IPS DF 6.9 (cell line): ENCODE measurements at regions not wholly inside any gene's neighbourhood (a gene's known extent, or its start where the extent isn't known, plus 50 kb on each side); places are given as distances from the start of the nearest gene placed in this dataset.
"Not testable (repeated sequence)": the region's sequence is repeated elsewhere in the genome, so short reads cannot be mapped to it uniquely, and the experiment has no call there.

Source experiments
- DNase-seq: peaks from one replicate; pipeline ENCODE4 v3.0.0-alpha.2; 2013; ENCODE audit warnings: low read depth, low spot score
- H3K27ac ChIP-seq: one replicate; pipeline ENCODE4 v1.5.1; 2013; ENCODE audit warnings: low read length, control low read depth
- H3K27me3 ChIP-seq: 2 replicates; pipeline ENCODE4 v1.6.1; 2013; ENCODE audit warnings: mild to moderate bottlenecking, low read length; ENCODE audit not compliant: control insufficient read depth, insufficient read depth
- H3K36me3 ChIP-seq: 2 replicates; pipeline ENCODE4 v1.6.1; 2013; ENCODE audit warnings: low read length; ENCODE audit not compliant: control insufficient read depth, insufficient read depth
- H3K4me1 ChIP-seq: 2 replicates; pipeline ENCODE4 v1.6.1; 2013; ENCODE audit warnings: low read length; ENCODE audit not compliant: control insufficient read depth, insufficient read depth
- H3K4me3 ChIP-seq: 2 replicates; pipeline ENCODE4 v1.5.1; 2013; ENCODE audit warnings: mild to moderate bottlenecking, low read length
- H3K9me3 ChIP-seq: 2 replicates; pipeline ENCODE4 v1.6.1; 2013; ENCODE audit warnings: low read length, inconsistent platforms; ENCODE audit not compliant: control insufficient read depth, insufficient read depth
- WGBS: extraction: QIAGEN DNeasy Blood & Tissue Kit; methylation state at CpG from one replicate; pipeline ENCODE4 v1.1.7; 2013; ENCODE audit warnings: mixed read lengths, missing lambda C conversion rate; ENCODE audit not compliant: insufficient read length, insufficient coverage; 5-methylcytosine and 5-hydroxymethylcytosine counted together

DNA sequence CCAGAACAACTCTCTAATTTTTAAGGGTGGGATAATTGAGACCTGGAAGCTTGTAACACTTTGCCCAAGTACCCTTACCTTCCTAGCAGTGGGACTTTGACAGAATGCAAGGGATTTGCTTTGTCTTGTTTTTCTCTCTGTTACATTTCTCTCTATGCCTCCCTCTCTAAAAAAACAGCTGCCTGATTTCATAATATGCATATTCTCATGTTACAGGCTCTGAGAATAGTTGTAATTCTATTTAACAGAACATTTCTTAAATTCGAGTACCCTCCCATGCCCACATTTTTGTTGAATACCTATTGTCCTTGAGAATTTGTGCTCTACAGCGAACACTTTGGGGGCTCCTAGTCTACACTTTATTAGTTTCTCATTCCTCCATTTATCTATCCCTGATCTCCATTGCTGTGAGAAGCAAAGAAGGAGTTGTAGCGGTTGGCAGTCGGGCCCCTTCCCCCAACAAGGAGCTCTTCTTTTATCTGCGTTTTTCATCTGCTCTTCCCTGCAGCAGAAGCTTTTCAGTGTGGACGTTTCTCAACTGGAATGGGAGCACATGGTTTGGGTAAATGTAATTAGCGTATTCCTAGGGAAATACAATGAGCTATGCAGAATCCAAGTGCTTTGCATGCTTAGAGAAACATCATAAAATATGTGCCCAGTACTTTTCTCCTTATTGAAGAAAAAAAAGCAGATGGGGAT is 117.7 kb upstream of the CCDC90B start:
- no CpG with 5 or more reads among the region's 7 CpGs for WGBS

DNA sequence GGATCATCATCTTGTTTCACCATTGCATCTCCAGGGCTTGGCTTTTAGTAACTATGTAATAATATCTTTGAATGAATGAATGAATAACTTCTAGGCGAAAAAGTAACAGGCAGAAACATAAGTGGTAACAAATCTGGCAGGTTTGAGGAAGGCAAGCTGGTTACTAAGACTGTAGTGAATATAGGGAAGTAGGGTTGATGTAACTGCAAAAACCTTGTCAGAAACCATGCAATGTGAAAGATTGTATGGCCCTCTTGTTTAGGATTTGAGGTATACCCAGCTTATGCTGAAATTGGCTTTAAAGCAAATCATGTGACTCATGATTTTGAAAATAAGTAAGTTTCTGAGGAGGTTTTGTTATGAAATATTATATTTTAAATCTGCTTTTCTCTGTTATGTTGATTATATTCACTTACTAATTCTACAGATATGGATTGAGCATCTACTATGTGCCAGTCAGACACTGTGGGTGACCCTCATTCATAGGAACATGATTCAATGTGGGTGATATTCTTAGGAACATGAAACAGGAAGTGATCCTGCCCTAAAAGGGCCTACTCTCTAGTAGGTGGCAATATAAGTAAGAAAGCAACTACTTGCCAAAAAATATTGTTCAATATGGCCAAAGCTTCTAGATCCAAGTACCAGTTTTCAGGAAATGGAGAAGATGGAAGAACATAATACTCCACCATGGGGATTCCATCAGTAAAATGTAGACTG is 115.5 kb upstream of the CCDC90B start:
- Histone ChIP-seq H3K27me3 (no peaks in the 10 kb centered on the region), H3K4me3 (no peak overlapping the region), H3K27ac (no peak overlapping the region), H3K9me3 (no peaks in the 10 kb centered on the region), H3K36me3 (no peaks in the 10 kb centered on the region), H3K4me1 (no peaks in the 10 kb centered on the region)
- no peak for DNase-seq
- WGBS, result no CpG with 5 or more reads among the region's 1 CpG

More for the DNA sequence above, 117.7 kb upstream of the CCDC90B start:
- no peak for DNase-seq
- Histone ChIP-seq H3K4me3 (no peak overlapping the region), H3K4me1 (no peaks in the 10 kb centered on the region), H3K27me3 (no peaks in the 10 kb centered on the region), H3K36me3 (no peaks in the 10 kb centered on the region), H3K9me3 (no peaks in the 10 kb centered on the region), H3K27ac (no peak overlapping the region)

DNA sequence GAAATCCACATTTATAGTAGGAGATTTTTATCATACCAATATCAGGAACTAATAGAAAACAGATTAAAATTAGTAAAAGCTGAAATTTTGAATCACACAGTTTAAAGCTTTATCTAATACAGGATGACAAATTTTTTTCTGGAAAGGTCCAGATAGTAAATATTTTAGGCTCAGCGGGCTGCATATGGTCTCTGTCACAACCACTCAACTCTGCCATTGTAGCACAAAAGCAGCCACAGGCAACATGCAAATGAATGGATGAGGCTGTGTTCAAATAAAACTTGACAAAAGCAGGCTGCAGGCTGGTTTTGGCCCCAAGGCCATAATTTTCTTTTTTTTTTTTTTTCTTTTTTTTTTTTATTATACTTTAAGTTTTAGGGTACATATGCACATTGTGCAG is 108.2 kb upstream of the CCDC90B start:
- H3K4me1 ChIP-seq, result no peaks in the 10 kb centered on the region
- no peak for DNase-seq
- no peaks in the 10 kb centered on the region for H3K27me3 ChIP-seq
- H3K36me3 ChIP-seq, result no peaks in the 10 kb centered on the region
- no CpG with 5 or more reads among the region's 1 CpG for WGBS
- H3K27ac ChIP-seq, result no peak overlapping the region
- no peak overlapping the region for H3K4me3 ChIP-seq
- no peaks in the 10 kb centered on the region for H3K9me3 ChIP-seq

GRCh38 chr11:83392556-83392955 is 106.4 kb upstream of the CCDC90B start:
- no peak for DNase-seq
- H3K27me3 ChIP-seq, result no peaks in the 10 kb centered on the region
- WGBS, result no CpG with 5 or more reads among the region's 1 CpG
- H3K27ac ChIP-seq, result no peak overlapping the region
- H3K4me3 ChIP-seq, result no peak overlapping the region
- H3K4me1 ChIP-seq, result no peaks in the 10 kb centered on the region
- H3K9me3 ChIP-seq, result no peaks in the 10 kb centered on the region
- H3K36me3 ChIP-seq, result no peaks in the 10 kb centered on the region

- WGBS, result no CpG with 5 or more reads among the region's 1 CpG
Observed at GRCh38 chr11:83389975-83390374, 103.8 kb upstream of the CCDC90B start.

DNA sequence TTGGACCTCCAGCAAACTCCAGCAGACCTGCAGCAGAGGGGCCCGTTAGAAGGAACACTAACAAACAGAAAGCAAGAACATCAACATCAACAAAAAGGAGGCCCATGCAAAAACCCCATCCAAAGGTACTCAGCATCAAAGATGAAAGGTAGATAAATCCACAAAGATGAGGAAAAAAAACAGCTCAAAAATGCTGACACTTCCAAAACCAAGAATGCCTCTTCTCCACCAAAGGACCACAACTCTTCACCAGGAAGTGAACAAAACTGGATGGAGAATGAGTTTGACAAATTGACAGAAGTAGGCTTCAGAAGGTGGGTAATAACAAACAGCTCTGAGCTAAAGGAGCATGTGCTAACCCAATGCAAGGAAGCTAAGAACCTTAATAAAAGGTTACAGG is 97.7 kb upstream of the CCDC90B start:
- H3K4me3 ChIP-seq, H3K4me1 ChIP-seq, DNase-seq, H3K27me3 ChIP-seq, H3K36me3 ChIP-seq, H3K27ac ChIP-seq, H3K9me3 ChIP-seq: not testable (repeated sequence)
- no CpG with 5 or more reads among the region's 1 CpG for WGBS

More at GRCh38 chr11:83389975-83390374, 103.8 kb upstream of the CCDC90B start:
- Histone ChIP-seq H3K4me3 (no peak overlapping the region), H3K9me3 (no peaks in the 10 kb centered on the region), H3K36me3 (no peaks in the 10 kb centered on the region), H3K27me3 (no peaks in the 10 kb centered on the region), H3K27ac (no peak overlapping the region), H3K4me1 (no peaks in the 10 kb centered on the region)
- no peak for DNase-seq

DNA sequence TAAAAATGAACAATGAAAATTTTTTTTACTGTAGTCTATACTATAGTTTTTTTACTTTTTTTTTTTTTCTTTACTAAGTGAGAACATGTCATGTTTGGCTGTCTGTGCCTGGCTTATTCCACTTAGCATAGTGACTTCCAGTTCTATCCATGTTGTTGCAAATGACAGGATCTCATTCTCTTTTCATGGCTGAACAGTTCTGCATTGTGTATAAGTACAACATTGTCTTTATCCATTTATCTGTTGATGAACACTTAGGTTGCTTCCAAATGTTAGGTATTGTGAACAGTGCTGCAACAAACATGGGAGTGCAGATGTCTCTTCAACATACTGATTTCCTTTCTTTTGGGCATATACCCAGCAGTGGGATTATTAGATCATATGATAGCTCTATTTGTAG is 88.1 kb upstream of the CCDC90B start:
- Histone ChIP-seq H3K27me3 (no peaks in the 10 kb centered on the region), H3K4me3 (no peak overlapping the region), H3K27ac (no peak overlapping the region), H3K36me3 (no peaks in the 10 kb centered on the region), H3K9me3 (no peaks in the 10 kb centered on the region), H3K4me1 (no peaks in the 10 kb centered on the region)
- no peak for DNase-seq

GRCh38 chr11:83371489-83371888 is 85.3 kb upstream of the CCDC90B start:
- Histone ChIP-seq H3K27ac (no peak overlapping the region), H3K9me3 (peaks cover 1% of the 10 kb centered on the region; the same call in 1 of the 2 replicates), H3K4me3 (no peak overlapping the region), H3K4me1 (no peaks in the 10 kb centered on the region), H3K36me3 (no peaks in the 10 kb centered on the region), H3K27me3 (no peaks in the 10 kb centered on the region)
- DNase-seq, result no peak

GRCh38 chr11:83367745-83368144 is 81.6 kb upstream of the CCDC90B start:
- Histone ChIP-seq H3K27ac (no peak overlapping the region), H3K4me3 (no peak overlapping the region), H3K27me3 (no peaks in the 10 kb centered on the region), H3K36me3 (no peaks in the 10 kb centered on the region), H3K9me3 (peaks cover 1% of the 10 kb centered on the region; the same call in 1 of the 2 replicates), H3K4me1 (no peaks in the 10 kb centered on the region)
- DNase-seq, result no peak
- no CpG with 5 or more reads among the region's 7 CpGs for WGBS

- WGBS, result no CpG with 5 or more reads among the region's 3 CpGs
- DNase-seq, result peak; percentile 11
- Histone ChIP-seq H3K27me3 (no peaks in the 10 kb centered on the region), H3K9me3 (peaks cover 1% of the 10 kb centered on the region; the same call in 1 of the 2 replicates), H3K4me3 (no peak overlapping the region), H3K4me1 (no peaks in the 10 kb centered on the region), H3K36me3 (no peaks in the 10 kb centered on the region), H3K27ac (no peak overlapping the region)
Observed at GRCh38 chr11:83364500-83365045, 78.4 kb upstream of the CCDC90B start.
